ENCODE measurements at regions not wholly inside any gene's neighbourhood (a gene's known extent, or its start where the extent isn't known, plus 50 kb on each side); places are given as distances from the start of the nearest gene placed in this dataset.

GRCh38 chr1:211206981-211207380, 52.2 kb upstream of the RCOR3 start:
- Histone ChIP-seq H3K27ac (no peak overlapping the region), H3K27me3 (no peaks in the 10 kb centered on the region), H3K4me3 (no peak overlapping the region), H3K4me1 (ENCODE audit: low read depth) (no peaks in the 10 kb centered on the region), H3K36me3 (no peaks in the 10 kb centered on the region), H3K9me3 (ENCODE audit: low read depth) (no peaks in the 10 kb centered on the region)
- no peak for DNase-seq (ENCODE audit: low read depth in 1 of 2, low spot score in 1 of 2)
- no peak for TF ChIP-seq CTCF (IDR thresholded peaks at IDR 0.05; ENCODE audit: low read depth, low read length)

GRCh38 chr1:211200311-211200710, 58.9 kb upstream of the RCOR3 start:
- Histone ChIP-seq H3K36me3 (no peaks in the 10 kb centered on the region), H3K4me3 (no peak overlapping the region), H3K27me3 (no peaks in the 10 kb centered on the region), H3K9me3 (ENCODE audit: low read depth) (no peaks in the 10 kb centered on the region), H3K4me1 (ENCODE audit: low read depth) (no peaks in the 10 kb centered on the region), H3K27ac (no peak overlapping the region)
- DNase-seq (ENCODE audit: low read depth in 1 of 2, low spot score in 1 of 2): no peak
- no peak for TF ChIP-seq CTCF (IDR thresholded peaks at IDR 0.05; ENCODE audit: low read depth, low read length)

GRCh38 chr1:211198880-211199279, 60.3 kb upstream of the RCOR3 start:
- H3K27me3 ChIP-seq: no peaks in the 10 kb centered on the region
- peak in 1 of 2 donors; percentile 12 for DNase-seq (ENCODE audit: low read depth in 1 of 2, low spot score in 1 of 2)
- H3K4me3 ChIP-seq: no peak overlapping the region
- no peak for TF ChIP-seq CTCF (IDR thresholded peaks at IDR 0.05; ENCODE audit: low read depth, low read length)
- H3K4me1 ChIP-seq (ENCODE audit: low read depth): no peaks in the 10 kb centered on the region
- H3K27ac ChIP-seq: no peak overlapping the region
- H3K36me3 ChIP-seq: no peaks in the 10 kb centered on the region
- H3K9me3 ChIP-seq (ENCODE audit: low read depth): no peaks in the 10 kb centered on the region

- H3K27ac ChIP-seq: no peak overlapping the region
- no peaks in the 10 kb centered on the region for H3K4me1 ChIP-seq (ENCODE audit: low read depth)
- no peaks in the 10 kb centered on the region for H3K27me3 ChIP-seq
- TF ChIP-seq CTCF (IDR thresholded peaks at IDR 0.05; ENCODE audit: low read depth, low read length): no peak
- H3K36me3 ChIP-seq: no peaks in the 10 kb centered on the region
- DNase-seq (ENCODE audit: low read depth in 1 of 2, low spot score in 1 of 2): peak in 1 of 2 donors; percentile 73
- H3K9me3 ChIP-seq (ENCODE audit: low read depth): no peaks in the 10 kb centered on the region
- H3K4me3 ChIP-seq: no peak overlapping the region
Observed at GRCh38 chr1:211198111-211198510, 61.1 kb upstream of the RCOR3 start.

- H3K27me3 ChIP-seq: no peaks in the 10 kb centered on the region
- TF ChIP-seq CTCF (IDR thresholded peaks at IDR 0.05; ENCODE audit: low read depth, low read length): no peak
- H3K4me1 ChIP-seq (ENCODE audit: low read depth): no peaks in the 10 kb centered on the region
- DNase-seq (ENCODE audit: low read depth in 1 of 2, low spot score in 1 of 2): no peak
- no peak overlapping the region for H3K4me3 ChIP-seq
- no peaks in the 10 kb centered on the region for H3K9me3 ChIP-seq (ENCODE audit: low read depth)
- no peak overlapping the region for H3K27ac ChIP-seq
- H3K36me3 ChIP-seq: no peaks in the 10 kb centered on the region
Observed at GRCh38 chr1:211196880-211197279, 62.3 kb upstream of the RCOR3 start.

GRCh38 chr1:211194826-211195225, 60.9 kb upstream of the KCNH1 start:
- Histone ChIP-seq H3K4me3 (no peak overlapping the region), H3K9me3 (ENCODE audit: low read depth) (no peaks in the 10 kb centered on the region), H3K27me3 (no peaks in the 10 kb centered on the region), H3K4me1 (ENCODE audit: low read depth) (no peaks in the 10 kb centered on the region), H3K27ac (no peak overlapping the region), H3K36me3 (no peaks in the 10 kb centered on the region)
- no peak for DNase-seq (ENCODE audit: low read depth in 1 of 2, low spot score in 1 of 2)
- TF ChIP-seq CTCF (IDR thresholded peaks at IDR 0.05; ENCODE audit: low read depth, low read length): no peak
